Astrocyte of the cerebellum (primary cell): ENCODE measurements at regions not wholly inside any gene's neighbourhood (a gene's known extent, or its start where the extent isn't known, plus 50 kb on each side); places are given as distances from the start of the nearest gene placed in this dataset.

Experiments used
- DNase-seq: peaks from one replicate; pipeline ENCODE4 v3.0.0-alpha.2; 2011; ENCODE audit warnings: low read depth
- H3K4me3 ChIP-seq: 2 replicates; pipeline ENCODE4 v1.5.1; 2011; ENCODE audit warnings: mild to moderate bottlenecking, low read depth, low read length, moderate library complexity
- CTCF ChIP-seq: IDR thresholded peaks from 2 replicates; pipeline ENCODE4 v1.5.1; 2012; ENCODE audit warnings: low read length, low read depth, moderate library complexity, mild to moderate bottlenecking; ENCODE audit errors: missing control alignments
- in situ Hi-C: cut with HindIII; loops from 2 replicates; pipeline ENCODE4 v1.10.0; 2017; ENCODE audit warnings: low sequenced_read_pairs

- DNase-seq: no peak
- in situ Hi-C loops: no loop called here
- no peak overlapping the region for H3K4me3 ChIP-seq
- TF ChIP-seq CTCF: no peak
Observed at GRCh38 chr20:60507087-60507694, 549.0 kb downstream of the CDH26 start.

- no peak overlapping the region for H3K4me3 ChIP-seq
- in situ Hi-C loops: no loop called here
- no peak for DNase-seq
- TF ChIP-seq CTCF: no peak
Observed at GRCh38 chr20:60509407-60509806, 551.2 kb downstream of the CDH26 start.

- no peak for TF ChIP-seq CTCF
- in situ Hi-C loops: no loop called here
- no peak overlapping the region for H3K4me3 ChIP-seq
- DNase-seq: no peak
Observed at GRCh38 chr20:60510356-60510755, 552.1 kb downstream of the CDH26 start.

GRCh38 chr20:60512443-60512842 is 554.2 kb downstream of the CDH26 start:
- peak; percentile 20 for DNase-seq
- in situ Hi-C loops: no loop called here
- no peak overlapping the region for H3K4me3 ChIP-seq
- no peak for TF ChIP-seq CTCF

GRCh38 chr20:60513141-60513540 is 554.9 kb downstream of the CDH26 start:
- H3K4me3 ChIP-seq: no peak overlapping the region
- DNase-seq: no peak
- in situ Hi-C loops: no loop called here
- no peak for TF ChIP-seq CTCF

GRCh38 chr20:60516442-60516841 is 558.2 kb downstream of the CDH26 start:
- H3K4me3 ChIP-seq: no peak overlapping the region
- in situ Hi-C loops: no loop called here
- DNase-seq: no peak
- TF ChIP-seq CTCF: no peak

- TF ChIP-seq CTCF: no peak
- in situ Hi-C loops: no loop called here
- no peak overlapping the region for H3K4me3 ChIP-seq
- DNase-seq: no peak
Observed at GRCh38 chr20:60518022-60518421, 559.8 kb downstream of the CDH26 start.
